ENCODE measurements at regions not wholly inside any gene's neighbourhood (a gene's known extent, or its start where the extent isn't known, plus 50 kb on each side); places are given as distances from the start of the nearest gene placed in this dataset.

DNA sequence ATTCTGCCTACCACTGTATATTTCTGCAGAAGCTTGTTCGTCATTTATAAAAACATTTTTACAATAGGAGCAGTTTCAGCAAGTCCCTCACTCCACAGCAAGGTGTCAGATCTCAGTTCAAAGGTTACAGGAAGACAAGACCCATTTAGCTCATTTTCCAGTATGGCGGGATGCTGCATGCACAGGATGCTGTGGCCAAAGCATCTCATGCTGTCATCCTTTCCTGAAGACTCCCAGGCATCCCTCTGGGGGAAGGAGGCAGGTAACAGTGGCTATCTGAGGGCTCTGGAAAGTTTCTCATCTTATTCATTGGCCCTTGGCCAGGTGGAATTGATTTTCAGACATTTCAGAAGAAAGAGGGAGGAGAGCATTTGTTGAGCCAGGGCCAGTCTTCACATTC lies 539.3 kb upstream of the CDH5 start:
- CTCF ChIA-PET (ENCODE audit: low intra/inter-chr PET ratio, low total read pairs): no interaction called here
- in situ Hi-C loops (cut with HindIII; ENCODE audit: extremely low pct_ligation_motif_present, low pct_unique_long_range_greater_than_20kb): no loop called here
- no peak for DNase-seq (ENCODE audit: low spot score)

More for the DNA sequence above, 539.3 kb upstream of the CDH5 start:
- no peak overlapping the region for H3K4me2 ChIP-seq (ENCODE audit: low read depth, low read length)
- H3K4me3 ChIP-seq (replicated peaks in 1 of 3; ENCODE audit: insufficient read depth in 1 of 3, low read depth in 2 of 3, low read length in 3 of 3): no peak overlapping the region
- no peaks in the 10 kb centered on the region for H3K36me3 ChIP-seq (replicated peaks in 1 of 2; ENCODE audit: control insufficient read depth in 1 of 2, insufficient read depth in 2 of 2, low read length in 2 of 2)
- H3K27ac ChIP-seq (ENCODE audit: extremely low read length, insufficient read depth, low read length): no peak overlapping the region
- no peak for TF ChIP-seq ZNF580 (CRISPR knock-in tag; IDR thresholded peaks at IDR 0.05; ENCODE audit: borderline replicate concordance, low read depth)
- TF ChIP-seq HOXA3 (CRISPR knock-in tag; IDR thresholded peaks at IDR 0.05): no peak
- TF ChIP-seq ZNF33A (CRISPR knock-in tag; IDR thresholded peaks at IDR 0.05; ENCODE audit: borderline replicate concordance): no peak
- TF ChIP-seq ZNF747 (CRISPR knock-in tag; IDR thresholded peaks at IDR 0.05; ENCODE audit: borderline replicate concordance): no peak
- no peak for TF ChIP-seq ZKSCAN5 (CRISPR knock-in tag; IDR thresholded peaks at IDR 0.05)
- TF ChIP-seq ZFP37 (CRISPR knock-in tag; IDR thresholded peaks at IDR 0.05; ENCODE audit: borderline replicate concordance): no peak
- no peak for TF ChIP-seq ZNF678 (CRISPR knock-in tag; IDR thresholded peaks at IDR 0.05)
- no peak for TF ChIP-seq ZNF598 (CRISPR knock-in tag; IDR thresholded peaks at IDR 0.05; ENCODE audit: borderline replicate concordance)
- no peak for TF ChIP-seq AGO2 (optimal IDR thresholded peaks at IDR 0.05; ENCODE audit: low read depth, low read length)
- no peak for TF ChIP-seq SOX13 (IDR thresholded peaks at IDR 0.05)
- TF ChIP-seq SOX13 (CRISPR knock-in tag; conservative IDR thresholded peaks at IDR 0.05 in 1 of 2, IDR thresholded peaks at IDR 0.05 in 1 of 2): no peak
- no peak for TF ChIP-seq RARG (CRISPR knock-in tag; IDR thresholded peaks at IDR 0.05; ENCODE audit: low read depth)
- no peak for TF ChIP-seq ZFP62 (CRISPR knock-in tag; IDR thresholded peaks at IDR 0.05)
- TF ChIP-seq KDM1A (CRISPR knock-in tag; IDR thresholded peaks at IDR 0.05): no peak
- TF ChIP-seq, protein P1, sequence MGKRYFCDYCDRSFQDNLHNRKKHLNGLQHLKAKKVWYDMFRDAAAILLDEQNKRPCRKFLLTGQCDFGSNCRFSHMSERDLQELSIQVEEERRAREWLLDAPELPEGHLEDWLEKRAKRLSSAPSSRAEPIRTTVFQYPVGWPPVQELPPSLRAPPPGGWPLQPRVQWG (CRISPR knock-in tag; IDR thresholded peaks at IDR 0.05; ENCODE audit: borderline replicate concordance, low read depth): no peak
- TF ChIP-seq POLR2A (IDR thresholded peaks at IDR 0.05; ENCODE audit: insufficient read depth in 1 of 2, low read depth in 2 of 2, low read length in 2 of 2): no peak
- TF ChIP-seq HNF4G (IDR thresholded peaks at IDR 0.05; ENCODE audit: borderline replicate concordance, low read depth, low read length): no peak
- no peak for TF ChIP-seq HNF4G (CRISPR knock-in tag; IDR thresholded peaks at IDR 0.05; ENCODE audit: borderline replicate concordance, low read depth)
- FAIRE-seq (no peak), ATAC-seq (no peak)
- no peaks in the 10 kb centered on the region for H3K9me3 ChIP-seq (ENCODE audit: low read length)
- intact Hi-C loops (cut with micrococcal nuclease; ENCODE audit: unreplicated experiment): no loop called here
- no peak overlapping the region for H2AFZ ChIP-seq (ENCODE audit: low read length)
- H3K27me3 ChIP-seq (ENCODE audit: control insufficient read depth in 1 of 2, insufficient read depth in 2 of 2, low read length in 2 of 2): no peaks in the 10 kb centered on the region
- 14% methylated on average over 2 of the region's 2 CpGs for WGBS (ENCODE audit: low lambda C conversion rate)
- no peaks in the 10 kb centered on the region for H3K4me1 ChIP-seq (ENCODE audit: insufficient read depth, low read length)
- no peak overlapping the region for H3K9ac ChIP-seq (ENCODE audit: insufficient read depth, low read depth, low read length)
- H4K20me1 ChIP-seq (ENCODE audit: insufficient read depth, low read length): no peaks in the 10 kb centered on the region
- H3K79me2 ChIP-seq (ENCODE audit: insufficient read depth, low read length): no peaks in the 10 kb centered on the region
- POLR2A ChIA-PET: no interaction called here
- no TSS peak for BruUV-seq (replicated peaks)
